HG03139 (cell line): ENCODE measurements at regions not wholly inside any gene's neighbourhood (a gene's known extent, or its start where the extent isn't known, plus 50 kb on each side); places are given as distances from the start of the nearest gene placed in this dataset.

Source experiments
- ATAC-seq: cut with Tn5 transposase; IDR thresholded peaks from one replicate; pipeline ENCODE4 v1.9.1; 2021; ENCODE audit not compliant: unreplicated experiment

DNA sequence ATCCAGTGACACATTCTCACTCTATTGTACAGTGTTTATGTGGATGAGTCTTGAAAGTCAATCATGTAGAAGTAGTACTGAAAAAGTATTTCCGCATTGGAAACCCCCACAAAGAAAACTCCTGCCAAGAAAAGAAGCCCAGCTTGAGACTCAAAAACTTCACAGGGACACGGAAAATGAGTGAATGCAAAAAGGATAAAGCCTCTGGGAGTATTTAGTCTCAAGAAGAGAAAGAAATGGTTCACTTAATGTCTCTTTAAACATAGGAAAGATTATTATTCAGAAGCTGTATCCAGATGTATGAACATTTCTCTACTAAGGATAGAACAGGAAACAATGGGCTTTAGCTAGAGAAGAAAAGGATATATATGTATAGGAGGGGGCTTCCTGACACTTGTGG, 304.5 kb downstream of the BARHL2 start:
- no peak for ATAC-seq

DNA sequence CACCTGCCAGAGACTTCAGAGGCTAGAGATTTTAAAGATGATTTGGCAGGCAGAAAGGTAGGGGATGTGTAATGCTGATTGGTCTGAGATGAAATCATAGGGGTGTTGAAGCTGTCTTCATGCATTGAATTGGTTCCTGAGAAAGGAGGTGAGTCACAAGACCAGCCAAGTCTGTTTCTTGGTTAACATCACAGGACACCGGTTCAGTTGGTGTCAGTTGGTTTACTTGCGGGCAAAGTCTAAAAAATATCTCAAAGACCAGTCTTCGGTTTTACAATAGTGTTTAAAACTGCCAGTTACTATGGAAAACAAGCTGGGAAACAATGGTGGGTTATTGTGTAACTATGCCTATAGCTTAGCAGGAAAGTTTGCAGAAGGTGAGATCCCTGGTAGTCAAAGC, 305.9 kb downstream of the BARHL2 start:
- no peak for ATAC-seq

DNA sequence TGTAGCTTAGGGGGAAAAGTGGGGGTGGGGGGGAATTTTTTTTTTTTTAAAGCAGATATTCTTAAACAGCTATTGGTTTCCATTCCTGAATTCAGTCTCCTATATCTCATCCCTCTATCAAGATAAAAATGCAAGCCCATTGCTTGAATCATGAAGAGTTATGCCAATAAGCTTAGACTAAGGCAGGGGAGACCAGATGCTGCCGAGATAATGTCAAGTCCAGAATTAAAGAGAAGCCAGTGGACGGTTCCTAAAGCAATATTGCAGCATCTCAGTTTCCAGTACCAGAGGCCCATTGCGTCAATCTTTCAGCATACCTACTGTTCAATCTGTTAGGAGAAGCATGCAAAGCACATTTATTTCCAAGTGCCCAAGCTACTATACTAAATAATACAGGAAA, 309.4 kb downstream of the BARHL2 start:
- ATAC-seq = no peak

DNA sequence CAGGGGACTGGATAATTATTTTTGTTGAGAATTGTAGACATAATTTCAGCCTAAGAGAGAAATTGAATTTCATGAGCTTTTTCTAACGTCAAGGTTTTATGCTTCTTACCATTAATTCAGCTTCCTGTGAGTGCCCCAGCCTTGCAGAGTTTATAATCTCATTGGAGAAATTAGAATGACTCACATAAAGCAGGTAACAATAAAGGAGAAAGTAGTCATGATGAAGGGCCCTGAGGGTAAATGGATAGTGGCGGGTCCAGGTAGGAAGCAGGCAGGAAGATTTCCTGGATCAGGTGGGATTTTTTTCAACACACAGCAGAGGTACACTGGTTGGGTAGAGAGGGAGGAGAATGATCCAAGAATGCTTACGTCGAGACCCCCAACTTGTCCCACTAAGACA, 311.4 kb downstream of the BARHL2 start:
- ATAC-seq = no peak

DNA sequence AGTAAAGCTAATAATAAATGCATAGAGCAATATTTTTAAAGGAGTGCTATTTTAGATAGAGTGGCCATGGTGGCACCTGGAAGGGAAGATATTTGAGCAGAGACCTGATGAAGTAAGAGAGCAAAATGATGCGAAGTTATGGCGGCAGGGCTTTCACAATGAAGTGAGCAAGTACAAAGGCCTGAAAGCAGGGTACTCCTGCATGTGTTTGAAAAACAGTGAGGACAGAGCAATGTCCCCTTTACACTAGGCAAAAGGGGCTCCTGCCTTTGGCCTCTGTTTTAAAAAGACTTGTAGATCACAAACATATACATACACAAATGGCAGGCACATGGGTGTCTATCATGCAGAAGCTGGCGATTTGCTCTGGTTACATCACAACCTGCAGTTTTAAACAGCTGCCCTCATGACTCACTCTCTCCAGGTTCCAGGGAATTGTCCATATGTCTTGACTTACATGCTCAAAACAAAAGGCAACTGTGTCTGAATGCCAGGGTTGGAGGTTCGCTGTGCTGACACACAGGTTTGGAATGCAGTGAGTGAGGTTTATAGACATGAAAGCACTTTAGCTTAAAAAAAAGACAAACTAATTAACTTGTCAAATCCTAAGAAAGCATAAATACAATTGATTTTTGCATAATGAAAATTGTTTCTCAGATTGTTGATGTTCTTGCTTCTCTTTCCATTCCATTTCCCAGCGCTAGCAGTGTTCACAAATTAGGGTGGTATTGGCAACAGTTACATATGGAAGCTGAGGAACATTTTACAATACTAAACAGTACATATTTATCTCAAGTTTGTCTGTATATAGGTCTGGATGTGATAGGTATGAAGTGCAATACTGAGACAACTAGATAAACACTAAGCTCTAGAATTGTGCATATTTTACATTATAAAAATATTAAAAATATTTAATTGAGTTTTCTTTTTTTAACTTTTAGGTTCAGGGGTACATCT, 313.9 kb downstream of the BARHL2 start:
- no peak for ATAC-seq

DNA sequence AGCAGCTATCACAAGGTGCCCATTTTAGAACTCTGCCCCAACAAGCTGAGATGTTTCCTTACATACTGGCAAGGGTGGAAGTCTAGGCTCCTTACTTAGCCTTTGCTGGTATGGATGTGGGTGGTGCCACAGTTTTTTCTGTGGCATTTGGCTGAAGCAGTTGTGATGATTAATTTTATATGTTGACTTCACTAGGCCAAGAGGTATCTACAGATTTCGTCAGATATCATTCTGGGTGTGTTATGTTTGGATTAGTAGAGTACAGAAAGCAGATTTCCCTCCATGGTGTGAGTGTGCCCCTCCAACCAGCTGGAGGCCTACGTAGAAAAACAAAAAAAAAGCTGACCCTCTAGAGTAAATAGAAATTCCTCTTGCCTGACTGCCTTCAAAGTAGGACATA, 317.0 kb downstream of the BARHL2 start:
- ATAC-seq = no peak

DNA sequence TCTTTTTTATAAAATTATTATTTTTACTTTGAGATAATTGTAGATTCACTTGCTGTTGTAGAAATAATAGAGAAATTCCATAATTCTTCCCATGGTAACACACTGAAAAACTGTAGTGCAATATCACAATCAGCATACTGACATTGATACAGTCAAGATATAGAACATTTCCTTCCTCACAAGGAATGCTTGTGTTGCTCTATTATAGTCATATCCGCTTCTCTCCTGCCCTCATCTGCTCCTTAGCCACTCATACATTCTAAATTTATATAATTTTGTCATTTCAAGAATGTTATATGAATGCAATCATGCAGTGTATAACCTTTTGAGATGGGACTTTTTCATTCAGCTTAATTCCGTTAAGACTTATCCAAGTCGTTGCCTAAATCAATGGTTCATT, 320.2 kb downstream of the BARHL2 start:
- ATAC-seq = no peak

DNA sequence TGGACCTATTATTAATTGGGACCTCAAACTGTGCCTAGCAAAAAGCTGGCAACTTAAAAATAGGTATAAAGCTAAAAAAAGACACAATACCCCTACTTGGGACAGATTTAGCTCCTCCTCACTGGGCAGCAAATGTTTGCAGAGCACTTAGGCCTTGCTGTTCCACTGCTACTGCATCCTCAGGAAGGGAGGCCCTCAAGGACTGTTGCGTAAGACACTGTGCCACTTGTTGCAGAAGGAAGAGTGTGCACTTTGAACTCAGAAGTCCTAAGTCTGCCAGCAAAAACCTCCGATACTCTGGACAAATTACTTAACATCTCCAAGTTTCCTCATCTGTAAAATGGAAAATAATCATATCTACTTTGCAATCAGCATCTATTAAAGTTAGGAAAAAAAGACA, 322.9 kb downstream of the BARHL2 start:
- no peak for ATAC-seq

DNA sequence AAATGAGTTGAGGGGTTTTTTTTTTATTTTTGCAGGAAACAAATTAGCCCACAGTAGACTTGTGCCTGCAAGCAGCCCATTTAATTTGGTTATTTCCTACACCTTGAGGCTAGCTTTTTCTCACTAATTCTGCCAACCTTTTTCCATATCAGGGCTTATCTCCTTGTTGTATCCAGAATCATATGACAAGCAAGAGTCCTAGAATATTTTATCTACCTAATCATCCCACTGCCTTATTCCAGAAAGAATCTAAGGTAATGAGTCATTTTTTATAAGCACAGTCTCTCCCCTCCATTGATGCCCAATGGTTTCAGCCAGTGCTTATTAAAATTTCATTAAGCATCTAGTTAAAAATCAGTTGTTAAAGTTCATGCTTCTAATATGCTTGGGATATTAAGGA, 324.1 kb downstream of the BARHL2 start:
- ATAC-seq = no peak

DNA sequence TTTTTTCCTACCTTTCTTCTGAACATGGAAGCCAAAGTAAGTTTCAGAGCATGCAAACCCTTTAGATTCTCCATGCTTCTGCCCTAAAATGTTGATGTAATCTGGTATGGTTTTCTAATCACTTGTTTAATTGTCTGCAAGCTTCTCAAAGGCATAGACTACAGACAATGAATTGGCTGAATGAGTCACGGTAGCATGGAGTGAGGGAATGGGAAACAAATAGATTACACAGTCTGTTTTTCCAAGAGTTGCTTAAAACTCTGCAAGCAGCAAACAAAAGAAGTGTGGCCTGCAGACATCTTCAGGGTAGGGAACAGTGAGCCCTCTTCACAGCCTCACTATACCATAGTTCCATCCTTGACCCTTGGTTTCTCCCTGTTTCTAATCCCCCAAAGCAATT, 326.0 kb downstream of the BARHL2 start:
- no peak for ATAC-seq

DNA sequence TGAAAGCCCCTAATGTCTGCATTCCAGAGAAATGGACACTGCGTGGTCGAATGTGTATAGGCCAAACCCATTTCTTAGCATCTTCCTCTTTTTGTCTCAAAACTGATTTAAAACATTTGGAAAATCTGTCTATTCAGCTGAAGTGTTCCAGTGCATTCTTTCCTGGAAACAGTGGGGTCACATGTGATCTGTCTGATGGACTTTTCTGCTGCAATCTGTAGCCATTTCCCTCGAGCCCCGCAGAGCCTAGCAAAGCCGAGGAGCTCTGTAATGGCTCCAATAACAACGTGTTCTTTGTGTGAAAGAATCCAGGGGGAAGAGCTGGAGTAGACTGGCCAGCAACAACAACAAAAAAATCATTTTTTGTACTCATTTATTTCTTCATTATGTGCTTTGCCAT, 329.3 kb downstream of the BARHL2 start:
- ATAC-seq = no peak

DNA sequence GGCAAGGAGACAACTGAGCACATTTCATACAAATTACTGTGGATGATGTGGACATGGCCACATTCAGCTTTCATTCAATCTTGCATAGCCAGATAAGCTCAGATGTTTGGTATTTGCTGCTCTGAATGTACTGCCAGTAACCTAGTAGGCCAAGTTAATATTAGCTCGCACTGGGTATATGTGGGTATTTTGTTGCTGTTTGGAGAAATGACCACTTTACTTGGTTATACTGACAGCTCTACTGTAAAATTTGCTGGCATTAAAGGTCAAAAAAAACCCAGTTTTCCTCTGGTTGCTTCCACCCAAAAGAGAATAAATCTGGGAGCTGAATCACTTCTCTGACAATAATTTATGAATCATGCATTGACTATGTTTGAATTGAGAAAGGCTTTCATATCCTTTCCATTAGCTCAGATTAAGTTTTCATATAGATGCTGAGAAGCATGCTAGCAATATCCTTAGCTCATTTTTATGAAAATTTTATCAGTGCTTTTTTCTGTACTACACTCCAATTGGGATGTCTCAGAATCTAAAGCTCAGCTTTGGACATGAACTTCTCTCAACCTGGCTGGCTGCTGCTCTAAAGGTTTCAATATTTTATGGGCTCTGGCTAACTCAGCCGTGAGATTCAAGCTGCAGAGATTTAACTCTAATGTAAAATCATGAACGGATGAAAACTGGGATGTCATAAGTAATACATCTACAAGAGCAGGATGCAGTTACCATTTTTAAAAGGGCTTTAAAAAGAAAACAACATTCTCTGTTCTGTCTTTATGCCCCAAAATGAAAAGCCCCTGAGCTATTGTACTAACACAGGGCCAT, 330.0 kb downstream of the BARHL2 start:
- ATAC-seq = no peak

DNA sequence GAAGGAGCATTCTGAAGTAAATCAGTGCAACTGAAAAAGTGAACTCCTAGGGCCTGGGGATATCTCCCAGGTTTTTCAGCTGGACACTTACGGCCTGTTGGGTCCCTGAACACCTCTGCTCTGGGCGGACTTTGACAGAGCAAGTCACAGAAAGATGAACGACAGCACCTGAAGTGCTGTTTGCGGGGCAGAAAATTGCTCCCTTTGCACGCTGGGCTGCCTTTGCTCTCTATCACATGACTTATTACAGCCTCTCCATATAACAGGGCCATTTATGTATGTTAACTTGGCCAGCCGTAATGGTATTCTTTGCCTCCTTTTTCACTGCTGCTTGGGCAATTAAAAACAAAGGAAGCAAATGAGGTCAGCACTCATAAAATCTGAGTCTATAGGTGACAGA, 332.9 kb downstream of the BARHL2 start:
- ATAC-seq = no peak

DNA sequence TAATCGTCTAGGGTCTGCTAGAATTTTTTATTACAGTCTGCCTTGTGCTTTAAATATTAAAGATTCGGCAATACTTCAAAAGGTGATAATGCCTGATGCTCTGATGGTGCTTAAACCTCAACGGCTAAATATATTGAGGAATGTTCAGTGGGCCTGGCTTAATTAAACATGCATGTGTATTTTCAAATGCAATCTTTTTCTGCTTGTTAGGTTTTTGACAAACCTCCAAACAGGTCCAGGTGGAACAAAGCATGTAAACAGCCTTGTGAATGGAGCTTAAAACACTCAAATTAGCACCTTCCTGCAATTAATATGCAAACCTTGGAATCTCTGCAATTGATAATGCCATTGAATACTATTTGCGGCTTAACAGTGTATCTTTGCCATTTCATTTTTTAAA, 334.9 kb downstream of the BARHL2 start:
- ATAC-seq = no peak

DNA sequence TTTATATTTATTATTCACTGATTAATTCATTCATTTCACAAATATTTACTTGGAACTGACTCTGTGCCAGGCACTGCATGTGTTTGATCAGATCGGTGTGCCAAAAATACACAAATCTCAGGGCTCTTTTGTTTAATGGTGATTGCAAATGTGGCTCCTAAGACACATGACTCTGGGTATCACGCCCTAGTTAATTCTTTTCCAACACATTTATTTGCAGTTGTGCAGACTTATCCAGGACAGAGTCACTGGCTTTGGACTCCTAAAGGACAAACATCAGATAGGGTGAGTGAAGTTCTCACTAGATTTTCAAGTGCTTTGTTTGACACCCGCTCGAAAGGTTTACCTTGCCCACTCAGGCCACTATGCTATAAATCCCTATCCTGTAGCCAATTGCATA, 335.5 kb downstream of the BARHL2 start:
- ATAC-seq = no peak

DNA sequence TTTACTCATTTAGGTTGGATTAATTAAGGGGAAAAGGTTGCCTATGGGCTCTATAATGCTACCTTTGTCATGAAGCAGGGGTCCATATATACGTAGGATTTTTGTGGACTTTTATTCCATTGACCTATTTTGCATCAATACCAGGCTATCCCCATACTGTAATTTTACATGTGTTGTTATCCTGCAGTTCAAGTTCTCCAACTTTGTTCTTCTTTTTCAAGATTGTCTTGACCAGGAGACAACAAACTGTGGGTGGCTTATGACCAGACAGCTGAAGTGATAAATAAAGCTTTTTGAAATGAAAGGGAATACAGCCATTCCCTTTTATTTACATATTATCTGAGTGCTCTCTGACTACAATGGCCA, 345.7 kb downstream of the BARHL2 start:
- ATAC-seq = no peak

DNA sequence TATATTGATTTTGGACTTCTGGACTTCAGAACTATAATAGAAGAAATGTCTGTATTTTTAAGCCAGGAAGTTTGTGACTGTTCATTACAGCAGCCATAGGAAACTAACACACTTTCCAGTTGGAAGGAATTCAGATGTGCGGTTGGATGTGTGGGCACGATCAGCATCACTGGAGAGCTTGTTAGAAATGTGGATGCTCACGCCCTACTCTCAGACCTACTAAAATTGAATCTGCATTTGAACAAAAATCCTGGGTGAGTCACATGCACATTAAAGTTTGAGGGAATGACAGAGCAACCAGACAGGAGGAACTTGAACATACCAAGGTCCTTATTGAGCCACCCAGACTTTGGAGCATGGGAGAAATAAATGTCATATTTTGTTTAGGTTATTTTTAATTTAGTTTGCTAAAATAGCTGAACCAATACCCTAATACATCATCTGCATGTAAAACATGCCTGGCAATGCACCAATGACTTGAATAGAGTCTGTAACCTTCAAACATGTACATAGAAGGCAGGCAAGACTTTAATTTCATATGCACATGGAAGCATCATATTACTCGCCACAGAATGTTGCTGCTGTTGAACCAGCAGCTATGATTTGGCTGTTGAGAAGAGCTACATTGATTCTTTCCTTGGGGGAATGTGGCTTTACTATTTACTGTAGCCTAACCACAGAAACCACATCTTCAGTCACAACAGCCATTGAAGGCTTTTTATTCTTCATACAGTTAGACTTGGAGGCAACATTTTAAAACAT, 346.2 kb downstream of the BARHL2 start:
- ATAC-seq = no peak

DNA sequence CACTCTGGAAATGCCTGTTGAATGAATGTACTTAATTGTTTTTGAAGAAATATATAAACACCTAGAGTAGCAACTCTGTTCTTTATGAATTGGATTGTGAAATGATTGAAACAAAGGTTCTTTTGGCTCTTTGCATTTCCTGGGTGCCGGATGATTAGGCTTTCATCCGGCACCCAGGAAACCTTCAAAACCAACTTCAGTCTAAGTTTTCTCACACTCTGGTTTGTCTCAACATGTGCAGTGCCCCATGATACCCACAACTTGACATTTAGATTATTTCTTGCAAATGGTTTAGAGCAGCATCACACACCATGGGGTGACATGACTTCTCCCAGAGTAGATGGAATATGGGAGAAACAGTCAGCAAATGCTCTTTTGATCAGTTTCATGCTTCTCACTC, 354.9 kb downstream of the BARHL2 start:
- ATAC-seq = no peak

DNA sequence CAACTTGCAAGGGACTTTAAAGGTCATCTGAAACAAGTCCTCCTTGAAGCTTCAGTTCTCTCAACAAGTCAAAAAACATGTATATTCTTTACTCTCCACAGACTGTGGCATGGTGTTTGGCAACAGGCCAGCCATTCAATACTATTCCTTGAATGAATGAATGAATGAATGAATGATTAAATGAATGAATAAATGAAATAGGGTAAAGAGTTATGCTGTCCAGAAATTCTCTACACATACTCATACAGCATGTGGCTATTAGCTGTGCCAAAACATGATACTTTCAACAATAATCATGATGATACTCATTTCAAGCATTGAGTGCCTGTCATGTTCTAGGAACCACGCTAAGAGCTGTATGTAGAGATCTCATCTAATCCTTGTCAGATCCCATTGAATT, 356.1 kb downstream of the BARHL2 start:
- no peak for ATAC-seq

DNA sequence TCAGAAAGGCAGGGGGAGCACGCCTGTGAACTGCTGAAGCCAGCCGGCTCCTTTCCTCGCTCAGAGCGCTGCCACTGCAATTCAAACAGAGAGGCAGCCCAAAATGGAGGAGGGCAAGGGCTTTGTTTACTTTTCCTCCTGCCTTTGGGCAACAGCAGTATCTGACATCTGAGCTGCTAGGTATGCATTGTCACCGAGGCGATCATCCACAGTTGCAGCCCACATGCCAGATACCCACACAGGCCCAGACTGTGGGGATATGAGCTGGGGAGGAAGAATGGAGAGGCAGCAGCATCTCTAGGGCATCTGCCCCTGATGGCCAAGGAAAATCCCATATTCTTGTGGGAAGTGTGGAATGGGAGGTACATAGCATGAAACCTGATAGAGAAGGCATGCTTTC, 357.1 kb downstream of the BARHL2 start:
- ATAC-seq = no peak

DNA sequence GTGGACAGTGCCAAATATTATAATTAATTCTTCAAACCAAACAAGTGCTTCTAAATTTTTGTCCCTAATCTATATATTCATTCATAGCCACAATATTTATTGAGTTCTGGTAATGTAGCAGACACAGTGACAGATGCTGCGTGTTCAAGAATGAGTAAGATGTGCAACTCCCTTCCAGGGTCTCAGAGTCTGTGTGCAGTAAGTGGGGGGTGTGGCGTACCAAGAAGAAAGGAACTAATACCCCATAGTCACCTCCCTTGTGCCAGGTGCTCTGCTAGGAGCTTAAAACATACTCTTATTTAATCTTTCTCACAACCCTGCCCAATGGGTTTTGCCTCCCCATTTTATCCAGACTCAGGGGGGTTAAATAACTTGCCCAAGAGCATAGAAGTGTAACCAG, 358.7 kb downstream of the BARHL2 start:
- ATAC-seq = no peak

DNA sequence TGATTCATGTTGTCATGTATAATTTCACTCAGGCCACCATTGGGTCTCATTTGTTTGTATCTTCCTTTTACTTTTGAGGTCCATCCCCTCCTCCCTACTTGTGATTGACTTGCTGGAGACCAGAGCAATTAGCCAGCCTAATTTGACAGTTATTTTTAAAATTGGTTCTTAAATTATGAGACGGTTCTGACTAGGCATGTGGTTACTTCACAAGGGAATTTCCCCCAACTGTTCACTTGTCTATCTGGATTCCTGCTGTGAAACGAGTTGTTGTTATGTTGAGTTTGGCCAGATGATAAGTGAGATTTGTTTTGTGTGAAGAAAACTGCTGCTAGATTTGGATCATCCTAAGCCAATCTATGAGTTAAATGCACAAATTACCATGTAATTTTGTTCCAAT, 359.1 kb downstream of the BARHL2 start:
- no peak for ATAC-seq
